ENCODE measurements at regions not wholly inside any gene's neighbourhood (a gene's known extent, or its start where the extent isn't known, plus 50 kb on each side); places are given as distances from the start of the nearest gene placed in this dataset.

GRCh38 chr16:8229011-8229520, 361.2 kb downstream of the TMEM114 start:
- TF ChIP-seq SP7 (tag by site-specific recombination; IDR thresholded peaks at IDR 0.05) (no peak), ZNF747 (tag by site-specific recombination; IDR thresholded peaks at IDR 0.05) (no peak), ZNF830 (tag by site-specific recombination; IDR thresholded peaks at IDR 0.05; ENCODE audit: low read depth) (no peak), ZNF518A (tag by site-specific recombination; conservative IDR thresholded peaks at IDR 0.05; ENCODE audit: low read depth) (no peak), SP3 (tag by site-specific recombination; IDR thresholded peaks at IDR 0.05) (no peak), ZNF138 (tag by site-specific recombination; IDR thresholded peaks at IDR 0.05; ENCODE audit: borderline replicate concordance) (no peak), ZBTB48 (tag by site-specific recombination; IDR thresholded peaks at IDR 0.05) (no peak), ZNF112 (tag by site-specific recombination; IDR thresholded peaks at IDR 0.05) (no peak), SETDB1 (IDR thresholded peaks at IDR 0.05; ENCODE audit: insufficient read length, low read length) (no peak), ZNF404 (tag by site-specific recombination; IDR thresholded peaks at IDR 0.05) (no peak), ZBTB7A (tag by site-specific recombination; IDR thresholded peaks at IDR 0.05; ENCODE audit: low read depth) (no peak), ZNF10 (tag by site-specific recombination; IDR thresholded peaks at IDR 0.05) (no peak)
- TF ChIP-seq, protein P1, sequence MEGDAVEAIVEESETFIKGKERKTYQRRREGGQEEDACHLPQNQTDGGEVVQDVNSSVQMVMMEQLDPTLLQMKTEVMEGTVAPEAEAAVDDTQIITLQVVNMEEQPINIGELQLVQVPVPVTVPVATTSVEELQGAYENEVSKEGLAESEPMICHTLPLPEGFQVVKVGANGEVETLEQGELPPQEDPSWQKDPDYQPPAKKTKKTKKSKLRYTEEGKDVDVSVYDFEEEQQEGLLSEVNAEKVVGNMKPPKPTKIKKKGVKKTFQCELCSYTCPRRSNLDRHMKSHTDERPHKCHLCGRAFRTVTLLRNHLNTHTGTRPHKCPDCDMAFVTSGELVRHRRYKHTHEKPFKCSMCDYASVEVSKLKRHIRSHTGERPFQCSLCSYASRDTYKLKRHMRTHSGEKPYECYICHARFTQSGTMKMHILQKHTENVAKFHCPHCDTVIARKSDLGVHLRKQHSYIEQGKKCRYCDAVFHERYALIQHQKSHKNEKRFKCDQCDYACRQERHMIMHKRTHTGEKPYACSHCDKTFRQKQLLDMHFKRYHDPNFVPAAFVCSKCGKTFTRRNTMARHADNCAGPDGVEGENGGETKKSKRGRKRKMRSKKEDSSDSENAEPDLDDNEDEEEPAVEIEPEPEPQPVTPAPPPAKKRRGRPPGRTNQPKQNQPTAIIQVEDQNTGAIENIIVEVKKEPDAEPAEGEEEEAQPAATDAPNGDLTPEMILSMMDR (tag by site-specific recombination; IDR thresholded peaks at IDR 0.05) = no peak
- TF ChIP-seq, protein P2, sequence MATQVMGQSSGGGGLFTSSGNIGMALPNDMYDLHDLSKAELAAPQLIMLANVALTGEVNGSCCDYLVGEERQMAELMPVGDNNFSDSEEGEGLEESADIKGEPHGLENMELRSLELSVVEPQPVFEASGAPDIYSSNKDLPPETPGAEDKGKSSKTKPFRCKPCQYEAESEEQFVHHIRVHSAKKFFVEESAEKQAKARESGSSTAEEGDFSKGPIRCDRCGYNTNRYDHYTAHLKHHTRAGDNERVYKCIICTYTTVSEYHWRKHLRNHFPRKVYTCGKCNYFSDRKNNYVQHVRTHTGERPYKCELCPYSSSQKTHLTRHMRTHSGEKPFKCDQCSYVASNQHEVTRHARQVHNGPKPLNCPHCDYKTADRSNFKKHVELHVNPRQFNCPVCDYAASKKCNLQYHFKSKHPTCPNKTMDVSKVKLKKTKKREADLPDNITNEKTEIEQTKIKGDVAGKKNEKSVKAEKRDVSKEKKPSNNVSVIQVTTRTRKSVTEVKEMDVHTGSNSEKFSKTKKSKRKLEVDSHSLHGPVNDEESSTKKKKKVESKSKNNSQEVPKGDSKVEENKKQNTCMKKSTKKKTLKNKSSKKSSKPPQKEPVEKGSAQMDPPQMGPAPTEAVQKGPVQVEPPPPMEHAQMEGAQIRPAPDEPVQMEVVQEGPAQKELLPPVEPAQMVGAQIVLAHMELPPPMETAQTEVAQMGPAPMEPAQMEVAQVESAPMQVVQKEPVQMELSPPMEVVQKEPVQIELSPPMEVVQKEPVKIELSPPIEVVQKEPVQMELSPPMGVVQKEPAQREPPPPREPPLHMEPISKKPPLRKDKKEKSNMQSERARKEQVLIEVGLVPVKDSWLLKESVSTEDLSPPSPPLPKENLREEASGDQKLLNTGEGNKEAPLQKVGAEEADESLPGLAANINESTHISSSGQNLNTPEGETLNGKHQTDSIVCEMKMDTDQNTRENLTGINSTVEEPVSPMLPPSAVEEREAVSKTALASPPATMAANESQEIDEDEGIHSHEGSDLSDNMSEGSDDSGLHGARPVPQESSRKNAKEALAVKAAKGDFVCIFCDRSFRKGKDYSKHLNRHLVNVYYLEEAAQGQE (tag by site-specific recombination; IDR thresholded peaks at IDR 0.05) = no peak
